ENCODE measurements at regions not wholly inside any gene's neighbourhood (a gene's known extent, or its start where the extent isn't known, plus 50 kb on each side); places are given as distances from the start of the nearest gene placed in this dataset.
"Not testable (repeated sequence)": the region's sequence is repeated elsewhere in the genome, so short reads cannot be mapped to it uniquely, and the experiment has no call there.

GRCh38 chr3:80434366-80434765, 666.6 kb upstream of the ROBO1 start:
- no peak for DNase-seq

- no peak for DNase-seq
These were observed 657.2 kb upstream of the ROBO1 start for GRCh38 chr3:80424951-80425350.

- no peak for DNase-seq
These were observed 640.4 kb upstream of the ROBO1 start for GRCh38 chr3:80408030-80408721.

- no peak for DNase-seq
These were observed 637.8 kb upstream of the ROBO1 start for GRCh38 chr3:80405618-80406017.

- no peak for DNase-seq
These were observed 627.2 kb upstream of the ROBO1 start for GRCh38 chr3:80395023-80395422.

GRCh38 chr3:80391573-80391972, 623.8 kb upstream of the ROBO1 start:
- DNase-seq, result no peak

GRCh38 chr3:80384811-80385210, 617.0 kb upstream of the ROBO1 start:
- DNase-seq, result no peak

- no peak for DNase-seq
These were observed 606.6 kb upstream of the ROBO1 start for GRCh38 chr3:80374423-80374822.

GRCh38 chr3:80368616-80369015, 600.8 kb upstream of the ROBO1 start:
- no peak for DNase-seq

GRCh38 chr3:80366808-80367548, 599.2 kb upstream of the ROBO1 start:
- no peak for DNase-seq

- no peak for DNase-seq
These were observed 590.0 kb upstream of the ROBO1 start for GRCh38 chr3:80357761-80358160.

GRCh38 chr3:80355144-80355543, 587.3 kb upstream of the ROBO1 start:
- DNase-seq, result no peak

- no peak for DNase-seq
These were observed 583.4 kb upstream of the ROBO1 start for GRCh38 chr3:80351201-80351600.

GRCh38 chr3:80350771-80351170, 583.0 kb upstream of the ROBO1 start:
- DNase-seq, result no peak

- no peak for DNase-seq
These were observed 570.6 kb upstream of the ROBO1 start for GRCh38 chr3:80338366-80338765.

- no peak for DNase-seq
These were observed 566.7 kb upstream of the ROBO1 start for GRCh38 chr3:80334534-80334933.

GRCh38 chr3:80331494-80332170, 563.8 kb upstream of the ROBO1 start:
- DNase-seq, result no peak

GRCh38 chr3:80314541-80314940, 546.7 kb upstream of the ROBO1 start:
- not testable (repeated sequence) for DNase-seq

GRCh38 chr3:80308637-80309036, 540.8 kb upstream of the ROBO1 start:
- DNase-seq, result no peak

GRCh38 chr3:80307844-80308243, 540.0 kb upstream of the ROBO1 start:
- DNase-seq, result no peak

- DNase-seq, result no peak
These were observed 529.9 kb upstream of the ROBO1 start for GRCh38 chr3:80297720-80298119.

GRCh38 chr3:80285388-80285787, 517.6 kb upstream of the ROBO1 start:
- DNase-seq, result no peak

GRCh38 chr3:80283783-80284182, 516.0 kb upstream of the ROBO1 start:
- no peak for DNase-seq

GRCh38 chr3:80278056-80278455, 510.3 kb upstream of the ROBO1 start:
- DNase-seq, result no peak

All from CD4-positive, alpha-beta T cell treated with Interleukin-6 for 4 hours (primary cell).